ENCODE measurements at regions not wholly inside any gene's neighbourhood (a gene's known extent, or its start where the extent isn't known, plus 50 kb on each side); places are given as distances from the start of the nearest gene placed in this dataset.

DNA sequence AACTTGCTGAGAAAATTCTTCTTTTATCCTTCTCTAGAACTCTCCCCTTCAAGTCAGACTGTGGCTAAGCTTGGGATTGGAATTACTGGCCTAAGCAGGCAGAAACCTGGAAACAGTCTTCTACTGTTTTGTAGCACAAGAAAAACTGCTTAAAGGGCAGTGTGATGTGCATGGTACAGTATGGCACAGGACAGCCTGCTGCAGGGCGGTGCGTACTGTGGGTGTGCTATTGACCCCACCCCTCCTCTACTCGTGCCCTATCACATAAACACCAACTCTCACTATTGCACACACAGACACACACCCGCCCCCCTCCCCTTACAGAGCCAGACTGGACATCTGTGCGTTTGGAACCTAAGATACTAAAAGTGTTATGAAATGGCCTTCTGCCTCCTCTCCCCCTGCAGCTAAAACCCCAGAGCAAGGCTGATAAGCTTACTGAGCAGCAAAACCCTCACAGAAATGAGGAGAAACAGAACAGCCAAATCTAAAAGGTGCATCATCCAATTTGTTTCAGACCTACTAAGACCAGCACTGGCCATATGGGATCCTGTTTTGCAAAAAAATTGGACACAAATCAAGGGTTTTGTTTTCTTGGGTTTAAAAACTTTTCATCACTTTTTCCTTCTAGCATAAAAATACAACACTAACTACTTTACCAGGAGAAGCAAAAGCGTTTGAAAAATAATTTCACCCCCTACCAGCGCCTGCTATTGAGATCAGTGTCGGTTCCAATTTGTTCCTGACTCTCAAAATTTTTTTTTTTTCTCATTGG, 355.8 kb upstream of the LYPLAL1 start:
- TF ChIP-seq SIN3A (IDR thresholded peaks at IDR 0.05; ENCODE audit: low read depth) (no peak), EZH2phosphoT487 (IDR thresholded peaks at IDR 0.05; ENCODE audit: borderline replicate concordance) (no peak), POLR2A (IDR thresholded peaks at IDR 0.05; ENCODE audit: borderline replicate concordance, extremely low read depth, insufficient read depth, insufficient read length) (no peak), SP1 (IDR thresholded peaks at IDR 0.05; ENCODE audit: low read depth) (no peak), POLR2AphosphoS5 (IDR thresholded peaks at IDR 0.05; ENCODE audit: low read depth, low read length) (no peak), ZFX (IDR thresholded peaks at IDR 0.05) (no peak), YY1 (IDR thresholded peaks at IDR 0.05; ENCODE audit: extremely low read depth, insufficient replicate concordance, low read depth, low read length) (no peak), RAD21 (IDR thresholded peaks at IDR 0.05; ENCODE audit: low read depth) (no peak), JUND (IDR thresholded peaks at IDR 0.05) (no peak), CEBPB (IDR thresholded peaks at IDR 0.05; ENCODE audit: low read depth) (no peak)
- TF ChIP-seq, protein P1, sequence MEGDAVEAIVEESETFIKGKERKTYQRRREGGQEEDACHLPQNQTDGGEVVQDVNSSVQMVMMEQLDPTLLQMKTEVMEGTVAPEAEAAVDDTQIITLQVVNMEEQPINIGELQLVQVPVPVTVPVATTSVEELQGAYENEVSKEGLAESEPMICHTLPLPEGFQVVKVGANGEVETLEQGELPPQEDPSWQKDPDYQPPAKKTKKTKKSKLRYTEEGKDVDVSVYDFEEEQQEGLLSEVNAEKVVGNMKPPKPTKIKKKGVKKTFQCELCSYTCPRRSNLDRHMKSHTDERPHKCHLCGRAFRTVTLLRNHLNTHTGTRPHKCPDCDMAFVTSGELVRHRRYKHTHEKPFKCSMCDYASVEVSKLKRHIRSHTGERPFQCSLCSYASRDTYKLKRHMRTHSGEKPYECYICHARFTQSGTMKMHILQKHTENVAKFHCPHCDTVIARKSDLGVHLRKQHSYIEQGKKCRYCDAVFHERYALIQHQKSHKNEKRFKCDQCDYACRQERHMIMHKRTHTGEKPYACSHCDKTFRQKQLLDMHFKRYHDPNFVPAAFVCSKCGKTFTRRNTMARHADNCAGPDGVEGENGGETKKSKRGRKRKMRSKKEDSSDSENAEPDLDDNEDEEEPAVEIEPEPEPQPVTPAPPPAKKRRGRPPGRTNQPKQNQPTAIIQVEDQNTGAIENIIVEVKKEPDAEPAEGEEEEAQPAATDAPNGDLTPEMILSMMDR (IDR thresholded peaks at IDR 0.05 in 2 of 3, conservative IDR thresholded peaks at IDR 0.05 in 1 of 3; ENCODE audit: borderline replicate concordance in 1 of 3, insufficient read depth in 1 of 3, low read depth in 2 of 3, low read length in 2 of 3) = no peak
